GM10248 (cell line): ENCODE measurements at regions not wholly inside any gene's neighbourhood (a gene's known extent, or its start where the extent isn't known, plus 50 kb on each side); places are given as distances from the start of the nearest gene placed in this dataset.

Source experiments
- CTCF ChIA-PET: fragments of 300-600 bp; sonication (Branson Sonifier 250); formaldehyde crosslinking; extraction: SDS; loops from one replicate; lab custom pipeline; 2021; ENCODE audit warnings: antibody characterized with exemption; lab: Yijun Ruan, JAX
- POLR2A ChIA-PET: fragments of 350-650 bp; sonication (Branson Sonifier 250); formaldehyde crosslinking; extraction: SDS; loops from one replicate; lab custom pipeline; 2020; ENCODE audit warnings: antibody characterized with exemption; lab: Yijun Ruan, JAX
- DNase-seq: peaks from one replicate; pipeline ENCODE4 v3.0.0; 2012; ENCODE audit errors: extremely low spot score
- TF ChIP-seq, protein P1 (sequence below): IDR thresholded peaks from 2 replicates; pipeline ENCODE4 v1.5.1; 2012; ENCODE audit warnings: mild to moderate bottlenecking, low read depth; ENCODE audit errors: extremely low read depth, missing control alignments, control extremely low read depth

DNA sequence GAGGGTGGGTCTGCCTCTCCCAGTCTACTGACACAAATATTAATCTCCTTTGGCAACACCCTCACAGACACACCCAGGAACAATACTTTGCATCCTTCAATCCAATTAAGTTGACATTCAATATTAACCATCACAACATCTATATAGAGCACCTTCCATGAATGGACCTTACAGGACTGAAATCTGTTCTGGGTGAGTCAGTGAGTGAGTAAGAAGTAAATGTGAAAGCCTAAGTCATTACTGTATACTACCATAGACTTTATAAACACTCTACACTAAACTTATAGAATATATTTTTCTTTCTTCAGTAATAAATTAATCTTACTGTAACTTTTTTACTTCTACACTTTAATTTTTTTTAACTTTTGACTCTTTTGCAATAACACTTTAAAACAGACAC is 993.8 kb upstream of the MAP3K7 start:
- POLR2A ChIA-PET = no interaction called here
- TF ChIP-seq, protein P1, sequence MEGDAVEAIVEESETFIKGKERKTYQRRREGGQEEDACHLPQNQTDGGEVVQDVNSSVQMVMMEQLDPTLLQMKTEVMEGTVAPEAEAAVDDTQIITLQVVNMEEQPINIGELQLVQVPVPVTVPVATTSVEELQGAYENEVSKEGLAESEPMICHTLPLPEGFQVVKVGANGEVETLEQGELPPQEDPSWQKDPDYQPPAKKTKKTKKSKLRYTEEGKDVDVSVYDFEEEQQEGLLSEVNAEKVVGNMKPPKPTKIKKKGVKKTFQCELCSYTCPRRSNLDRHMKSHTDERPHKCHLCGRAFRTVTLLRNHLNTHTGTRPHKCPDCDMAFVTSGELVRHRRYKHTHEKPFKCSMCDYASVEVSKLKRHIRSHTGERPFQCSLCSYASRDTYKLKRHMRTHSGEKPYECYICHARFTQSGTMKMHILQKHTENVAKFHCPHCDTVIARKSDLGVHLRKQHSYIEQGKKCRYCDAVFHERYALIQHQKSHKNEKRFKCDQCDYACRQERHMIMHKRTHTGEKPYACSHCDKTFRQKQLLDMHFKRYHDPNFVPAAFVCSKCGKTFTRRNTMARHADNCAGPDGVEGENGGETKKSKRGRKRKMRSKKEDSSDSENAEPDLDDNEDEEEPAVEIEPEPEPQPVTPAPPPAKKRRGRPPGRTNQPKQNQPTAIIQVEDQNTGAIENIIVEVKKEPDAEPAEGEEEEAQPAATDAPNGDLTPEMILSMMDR = no peak
- DNase-seq = no peak
- CTCF ChIA-PET = no interaction called here

DNA sequence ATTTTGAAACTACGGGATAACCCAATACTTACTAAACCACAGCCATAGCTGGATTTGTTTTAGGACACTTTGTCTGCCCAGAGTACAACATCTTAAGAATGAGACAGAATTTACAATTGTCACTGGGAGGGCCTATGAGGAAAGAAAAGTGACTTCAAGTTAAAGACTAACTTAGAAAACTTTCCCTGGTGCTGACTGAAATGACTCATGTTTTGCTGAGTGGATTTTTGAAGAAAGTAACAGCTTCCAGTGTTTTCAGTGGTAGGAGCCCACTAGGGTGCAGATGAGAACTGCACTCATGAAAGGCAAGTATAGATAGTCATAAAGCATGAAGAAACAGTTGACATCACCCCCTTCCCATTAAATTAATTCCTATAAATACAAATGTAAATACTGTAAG is 988.2 kb upstream of the MAP3K7 start:
- TF ChIP-seq, protein P1 = no peak
- CTCF ChIA-PET = interaction anchor here (1.6 to 1.9 kb wide), 2 partner anchors 8 to 245 kb away, joined by 3 to 4 read pairs; no protein-coding TSS in a partner anchor
- POLR2A ChIA-PET = no interaction called here

DNA sequence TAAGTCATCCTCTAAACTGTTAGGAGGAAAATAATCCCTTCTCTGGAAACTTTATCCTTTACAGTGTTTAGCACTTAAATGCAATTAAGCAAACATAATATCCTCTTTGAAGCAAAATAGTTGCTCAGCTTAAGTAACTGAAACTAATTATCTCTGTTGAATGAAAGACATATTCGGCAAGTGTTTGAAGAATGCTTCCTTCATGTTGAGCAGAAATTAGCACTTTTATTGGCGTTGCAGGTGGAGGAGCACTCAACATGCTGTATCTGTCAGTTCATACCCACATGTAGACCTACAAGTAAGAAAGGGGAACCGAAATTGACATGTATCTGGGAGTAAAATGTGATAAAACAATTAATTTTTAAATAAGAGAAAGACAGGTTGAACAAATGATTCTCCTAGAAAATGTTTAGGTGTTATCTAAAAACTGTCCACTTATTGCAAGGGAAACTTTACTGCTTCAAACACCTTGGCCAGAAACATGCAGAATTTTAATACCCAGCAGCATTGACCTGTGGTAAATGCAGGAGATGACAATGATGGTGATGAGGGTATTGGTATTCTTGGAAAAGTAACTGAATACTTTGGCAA is 987.0 kb upstream of the MAP3K7 start:
- CTCF ChIA-PET = no interaction called here
- TF ChIP-seq, protein P1 = no peak
- DNase-seq = no peak
- POLR2A ChIA-PET = no interaction called here

More for the DNA sequence above, 988.2 kb upstream of the MAP3K7 start:
- DNase-seq = no peak

DNA sequence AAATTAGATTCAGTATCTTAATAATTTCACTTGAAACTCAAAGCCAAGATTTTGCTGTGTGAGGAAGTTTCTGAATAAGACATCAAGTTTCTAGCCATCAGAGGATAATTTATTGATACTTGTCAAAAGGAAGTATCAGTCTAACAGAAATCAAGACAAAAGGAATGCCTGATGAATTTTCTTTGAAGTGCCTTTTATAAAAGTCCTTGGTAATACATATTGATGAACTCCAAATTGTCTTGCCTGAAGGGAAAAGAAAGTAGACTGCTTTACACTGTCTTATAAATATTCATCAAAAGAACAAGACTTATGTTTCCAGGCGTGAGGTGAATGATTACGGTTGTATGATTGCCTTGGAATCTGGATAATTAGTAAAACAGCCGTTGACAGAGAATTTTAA is 986.0 kb upstream of the MAP3K7 start:
- TF ChIP-seq, protein P1 = no peak
- DNase-seq = no peak
- ChIA-PET CTCF (interaction anchor here (0.9 kb wide), 1 partner anchor 10 kb away, joined by 3 read pairs; no protein-coding TSS in a partner anchor), POLR2A (no interaction called here)

DNA sequence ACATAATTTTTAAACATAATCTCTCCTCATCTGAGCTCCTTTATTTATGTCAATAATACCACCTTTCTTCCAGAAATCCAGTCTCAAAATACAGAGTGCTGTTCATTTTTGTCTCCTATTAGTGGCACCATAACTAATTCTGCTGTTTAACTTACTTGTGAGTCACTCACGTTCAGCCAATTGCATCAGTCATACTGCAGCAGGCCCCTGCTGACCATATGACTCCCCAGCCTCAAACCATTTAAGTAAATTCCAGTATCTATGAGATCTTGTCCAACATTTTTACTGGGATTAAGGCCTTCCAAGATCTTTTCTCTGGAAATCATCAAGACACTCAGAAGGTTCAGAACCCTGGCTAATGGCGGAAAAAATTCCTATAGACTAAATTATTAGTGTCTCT is 982.2 kb upstream of the MAP3K7 start:
- DNase-seq = no peak
- ChIA-PET POLR2A (no interaction called here), CTCF (no interaction called here)
- TF ChIP-seq, protein P1 = no peak

DNA sequence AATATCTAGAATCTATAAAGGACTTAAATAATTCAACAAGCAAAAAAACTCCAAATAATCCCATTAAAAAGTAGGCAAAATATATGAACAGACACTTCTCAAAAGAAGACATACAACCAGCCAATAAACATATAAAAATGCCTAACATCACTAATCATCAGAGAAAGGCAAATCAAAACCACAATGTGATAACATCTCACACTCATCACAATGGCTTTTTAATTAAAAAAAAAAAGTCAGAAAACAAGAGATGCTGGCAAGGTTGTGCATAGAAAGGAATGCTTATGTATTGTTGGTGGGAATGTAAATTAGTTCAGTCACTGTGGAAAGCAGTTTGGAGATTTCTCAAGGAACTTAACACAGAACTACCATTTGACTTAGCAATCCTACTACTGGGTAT is 979.6 kb upstream of the MAP3K7 start:
- ChIA-PET POLR2A (no interaction called here), CTCF (interaction anchor here (1.2 kb wide), 2 partner anchors 9 kb away, joined by 3 to 4 read pairs; no protein-coding TSS in a partner anchor)
- DNase-seq = no peak
- TF ChIP-seq, protein P1 = no peak
